Esophagus muscularis mucosa (tissue), 4 donors: ENCODE measurements at regions not wholly inside any gene's neighbourhood (a gene's known extent, or its start where the extent isn't known, plus 50 kb on each side); places are given as distances from the start of the nearest gene placed in this dataset.

Source experiments
- DNase-seq: peaks from one replicate; pipeline ENCODE4 v3.0.0-alpha.2; 2017; ENCODE audit errors: extremely low spot score
- H3K27ac ChIP-seq, 4 donors: fragments of 200-600 bp; sonication (generic); replicated peaks in 1 of 4; 1 replicate in 3 of 4; 2 replicates in 1 of 4; pipeline ENCODE4 v1.5.1; 2016 to 2019; ENCODE audit warnings: mild to moderate bottlenecking in 1 of 4
- H3K27me3 ChIP-seq, 4 donors: fragments of 200-600 bp; sonication (generic); one replicate each; pipeline versions ENCODE4 v1.5.1 to v1.6.0; 2016 to 2019
- H3K36me3 ChIP-seq, 4 donors: fragments of 200-600 bp; sonication (generic); one replicate each; pipeline ENCODE4 v1.5.1; 2016 to 2019
- H3K4me1 ChIP-seq, 4 donors: fragments of 200-600 bp; sonication (generic); one replicate each; pipeline ENCODE4 v1.5.1; 2016 to 2019
- H3K4me3 ChIP-seq, 4 donors: fragments of 200-600 bp; sonication (generic); 1 replicate in 2 of 4; 2 replicates in 2 of 4; pipeline ENCODE4 v1.5.1; 2016 to 2019; ENCODE audit warnings: mild to moderate bottlenecking in 4 of 4, moderate library complexity in 1 of 4
- H3K9me3 ChIP-seq, 4 donors: fragments of 200-600 bp; sonication (generic); 1 replicate in 3 of 4; 2 replicates in 1 of 4; pipeline ENCODE4 v1.5.1; 2016 to 2019
- CTCF ChIP-seq, 3 experiments: fragments of 200-600 bp in 2 of 3; fragments of 450-650 bp in 1 of 3; sonication (generic) in 2 of 3; IDR thresholded peaks; one replicate each; pipeline ENCODE4 v1.5.1; 2017 to 2019; ENCODE audit warnings: antibody characterized with exemption in 3 of 3, mild to moderate bottlenecking in 2 of 3, moderate library complexity in 1 of 3
- EP300 ChIP-seq: sonication (generic); formaldehyde crosslinking; IDR thresholded peaks from one replicate; pipeline ENCODE4 v1.6.1; 2017; ENCODE audit warnings: antibody characterized with exemption
- POLR2A ChIP-seq: fragments of 450-650 bp; IDR thresholded peaks from one replicate; pipeline ENCODE4 v1.6.1; 2017; ENCODE audit warnings: antibody characterized with exemption, moderate library complexity, mild to moderate bottlenecking, low read depth
- POLR2AphosphoS5 ChIP-seq, 2 donors: sonication (generic); formaldehyde crosslinking; IDR thresholded peaks; one replicate each; pipeline ENCODE4 v1.6.1; 2017; ENCODE audit warnings: antibody characterized with exemption in 2 of 2
- WGBS: methylation state at CpG from one replicate; pipeline ENCODE4 v1.1.5; 2018; 5-methylcytosine and 5-hydroxymethylcytosine counted together
- intact Hi-C: fragments of 100-400 bp; cut with DNase I; formaldehyde crosslinking; loops from one replicate; pipeline ENCODE4 v1.15.1; 2023

- TF ChIP-seq POLR2A (no peak), POLR2AphosphoS5 (IDR thresholded peaks at IDR 0.05) (no peak), EP300 (no peak), CTCF (IDR thresholded peaks at IDR 0.05) (no peak)
- 85% methylated on average over 1 of the region's 1 CpG for WGBS
Observed at GRCh38 chr3:18159681-18160080, 265.5 kb downstream of the SATB1 start.

GRCh38 chr3:18153571-18154173 lies 271.5 kb downstream of the SATB1 start:
- H3K36me3 ChIP-seq = no peaks in the 10 kb centered on the region
- no peaks in the 10 kb centered on the region for H3K9me3 ChIP-seq
- DNase-seq = no peak
- H3K4me3 ChIP-seq = no peak overlapping the region
- TF ChIP-seq CTCF (IDR thresholded peaks at IDR 0.05) (no peak), POLR2AphosphoS5 (IDR thresholded peaks at IDR 0.05) (no peak), POLR2A (no peak), EP300 (no peak)
- 50% methylated on average over 3 of the region's 3 CpGs for WGBS
- intact Hi-C loops = no loop called here
- H3K27me3 ChIP-seq = no peaks in the 10 kb centered on the region
- H3K27ac ChIP-seq = no peak overlapping the region
- H3K4me1 ChIP-seq = no peaks in the 10 kb centered on the region

More at GRCh38 chr3:18159681-18160080, 265.5 kb downstream of the SATB1 start:
- no peaks in the 10 kb centered on the region for H3K9me3 ChIP-seq
- no peak for DNase-seq
- H3K4me3 ChIP-seq = no peak overlapping the region
- H3K27me3 ChIP-seq = no peaks in the 10 kb centered on the region
- H3K36me3 ChIP-seq = no peaks in the 10 kb centered on the region
- intact Hi-C loops = no loop called here
- H3K27ac ChIP-seq = no peak overlapping the region
- H3K4me1 ChIP-seq = peaks cover 0 to 4% (median 2%) of the 10 kb centered on the region in 4 donors

GRCh38 chr3:18151199-18151598 lies 273.9 kb downstream of the SATB1 start:
- WGBS = 82% methylated on average over 3 of the region's 3 CpGs
- H3K27ac ChIP-seq = no peak overlapping the region
- intact Hi-C loops = no loop called here

GRCh38 chr3:18149935-18150334 lies 275.2 kb downstream of the SATB1 start:
- no peaks in the 10 kb centered on the region for H3K36me3 ChIP-seq
- peak; percentile 1 for DNase-seq
- WGBS = 89% methylated on average over 4 of the region's 4 CpGs
- intact Hi-C loops = no loop called here
- H3K27me3 ChIP-seq = no peaks in the 10 kb centered on the region
- no peak overlapping the region for H3K4me3 ChIP-seq
- no peak for TF ChIP-seq EP300
- no peak for TF ChIP-seq POLR2AphosphoS5 (IDR thresholded peaks at IDR 0.05)
- no peak for TF ChIP-seq CTCF (IDR thresholded peaks at IDR 0.05)
- no peak for TF ChIP-seq POLR2A
- H3K4me1 ChIP-seq = no peaks in the 10 kb centered on the region
- H3K27ac ChIP-seq = no peak overlapping the region
- H3K9me3 ChIP-seq = no peaks in the 10 kb centered on the region

More at GRCh38 chr3:18151199-18151598, 273.9 kb downstream of the SATB1 start:
- Histone ChIP-seq H3K9me3 (no peaks in the 10 kb centered on the region), H3K36me3 (no peaks in the 10 kb centered on the region), H3K4me1 (no peaks in the 10 kb centered on the region), H3K27me3 (no peaks in the 10 kb centered on the region), H3K4me3 (no peak overlapping the region)
- DNase-seq = no peak
- no peak for TF ChIP-seq EP300
- no peak for TF ChIP-seq POLR2AphosphoS5 (IDR thresholded peaks at IDR 0.05)
- no peak for TF ChIP-seq POLR2A
- TF ChIP-seq CTCF (IDR thresholded peaks at IDR 0.05) = no peak

GRCh38 chr3:18149386-18149785 lies 275.8 kb downstream of the SATB1 start:
- H3K36me3 ChIP-seq = no peaks in the 10 kb centered on the region
- H3K27me3 ChIP-seq = no peaks in the 10 kb centered on the region
- TF ChIP-seq POLR2A (no peak), EP300 (no peak), CTCF (IDR thresholded peaks at IDR 0.05) (no peak), POLR2AphosphoS5 (IDR thresholded peaks at IDR 0.05) (no peak)
- no peak overlapping the region for H3K27ac ChIP-seq
- H3K9me3 ChIP-seq = no peaks in the 10 kb centered on the region
- H3K4me3 ChIP-seq = no peak overlapping the region
- WGBS = 83% methylated on average over 2 of the region's 2 CpGs
- no peaks in the 10 kb centered on the region for H3K4me1 ChIP-seq
- intact Hi-C loops = no loop called here
- no peak for DNase-seq
